GM19238 (cell line): ENCODE measurements at regions not wholly inside any gene's neighbourhood (a gene's known extent, or its start where the extent isn't known, plus 50 kb on each side); places are given as distances from the start of the nearest gene placed in this dataset.

ENCODE experiments used
- DNase-seq: peaks from one replicate; pipeline ENCODE4 v3.0.0; 2011; ENCODE audit warnings: low spot score; ENCODE audit not compliant: insufficient read length

DNA sequence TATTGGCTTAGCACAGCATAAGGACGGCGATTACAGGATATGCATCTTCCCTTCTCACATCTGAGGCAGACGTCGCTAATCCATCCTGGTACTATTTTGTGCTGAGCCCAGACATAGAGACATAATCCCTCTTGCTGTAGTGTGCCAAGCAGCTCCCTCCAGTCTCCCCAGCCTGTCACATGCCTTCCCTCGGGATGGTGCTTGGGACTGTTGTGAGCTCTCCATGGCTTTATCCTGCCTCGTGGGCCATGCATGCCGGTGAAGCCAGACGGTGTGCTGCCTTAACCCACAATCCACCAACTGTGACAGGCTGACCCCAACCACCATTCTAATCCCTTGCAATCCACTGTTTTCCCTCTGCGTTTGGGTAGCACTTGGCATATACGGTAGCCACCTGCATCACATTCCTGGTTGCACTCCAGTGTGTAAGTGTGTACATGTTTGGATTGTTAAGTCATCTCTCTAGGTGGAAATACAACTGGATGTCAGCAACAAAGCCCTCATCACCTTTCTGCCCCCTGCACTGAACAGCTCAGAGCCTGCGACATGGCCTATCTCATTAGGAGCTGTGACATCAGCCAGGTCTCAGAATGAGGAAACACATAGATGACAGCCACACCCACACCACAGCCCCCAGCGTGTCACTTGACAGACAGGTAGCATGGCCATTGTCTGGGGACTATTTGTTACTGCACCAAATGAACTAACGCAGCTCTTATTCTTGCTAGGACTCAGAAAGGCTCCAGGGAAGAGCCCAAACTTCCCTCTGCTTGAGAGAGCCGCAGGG, 374.8 kb upstream of the CDH4 start:
- no peak for DNase-seq

DNA sequence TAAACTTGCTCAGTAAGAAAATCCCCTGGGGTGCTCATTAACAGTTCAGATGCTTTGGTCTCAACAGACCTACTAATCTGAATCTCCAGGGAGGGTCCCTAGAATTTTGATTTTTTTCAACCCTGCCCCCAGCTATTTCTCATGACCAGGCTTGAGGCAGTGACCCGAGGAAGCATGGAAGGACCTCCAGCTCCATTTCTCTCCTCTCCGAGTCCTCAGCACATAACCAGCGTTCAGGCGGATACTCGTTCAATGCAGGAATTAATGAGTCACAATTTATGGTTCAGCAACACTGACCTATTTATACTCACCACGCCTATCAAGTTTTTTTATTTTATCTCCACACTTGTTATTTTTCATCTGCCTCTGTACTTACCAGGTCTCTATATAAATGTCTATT, 369.2 kb upstream of the CDH4 start:
- DNase-seq: no peak

DNA sequence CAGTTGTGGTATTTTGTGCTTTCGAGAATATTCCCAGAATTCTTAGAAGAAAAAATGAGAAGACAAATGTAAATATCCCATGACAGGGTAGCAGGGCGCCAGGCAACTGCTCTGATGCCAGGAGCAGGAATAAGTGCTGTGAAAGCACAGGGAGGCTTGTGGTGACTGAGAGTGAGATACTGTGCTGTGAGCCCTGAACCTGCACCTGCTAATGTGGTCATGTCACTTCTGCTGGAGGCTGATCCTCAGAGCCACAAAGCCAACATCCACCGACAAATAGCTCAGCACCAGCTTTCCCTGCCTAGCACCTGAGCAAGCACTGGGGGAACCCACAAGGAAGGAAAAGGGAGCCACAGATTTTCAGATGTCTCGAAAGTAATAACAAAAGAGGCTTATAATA, 368.6 kb upstream of the CDH4 start:
- DNase-seq: no peak

DNA sequence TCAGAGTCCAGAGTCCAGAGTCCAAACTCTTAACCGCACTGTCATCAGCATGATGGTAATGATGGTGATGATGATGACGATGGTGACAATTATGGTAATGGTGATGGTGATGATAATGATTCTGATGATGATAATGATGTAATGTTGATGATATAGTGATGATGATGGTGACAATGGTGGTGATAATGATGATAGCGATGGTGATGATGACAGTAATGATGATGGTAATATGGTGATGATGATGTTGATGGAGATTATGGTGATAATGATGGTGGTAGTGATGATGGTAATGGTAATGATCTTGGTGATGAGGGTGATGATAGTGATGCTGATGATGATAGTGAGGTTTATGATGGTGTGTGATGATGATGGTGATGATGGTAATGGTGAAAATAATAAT, 367.8 kb upstream of the CDH4 start:
- DNase-seq: no peak

DNA sequence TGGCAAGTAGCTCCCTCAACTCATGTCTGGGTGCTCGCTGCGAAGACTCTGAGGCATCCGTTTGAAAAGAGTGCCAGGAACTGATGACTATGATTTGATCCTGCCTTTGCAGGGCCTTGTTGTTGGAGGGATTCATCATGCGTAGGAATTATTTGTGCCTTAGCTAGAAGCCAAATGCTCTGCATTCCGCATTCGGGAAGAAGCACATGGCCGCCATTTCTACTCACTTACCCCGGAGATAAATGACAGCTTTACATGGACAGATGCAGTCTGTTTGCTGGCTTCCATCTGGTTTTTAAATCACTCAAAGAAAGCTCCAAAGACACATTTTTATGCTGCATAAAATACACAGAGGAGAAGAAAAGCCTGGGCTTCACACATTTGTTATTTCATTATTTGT, 363.3 kb upstream of the CDH4 start:
- DNase-seq: no peak

DNA sequence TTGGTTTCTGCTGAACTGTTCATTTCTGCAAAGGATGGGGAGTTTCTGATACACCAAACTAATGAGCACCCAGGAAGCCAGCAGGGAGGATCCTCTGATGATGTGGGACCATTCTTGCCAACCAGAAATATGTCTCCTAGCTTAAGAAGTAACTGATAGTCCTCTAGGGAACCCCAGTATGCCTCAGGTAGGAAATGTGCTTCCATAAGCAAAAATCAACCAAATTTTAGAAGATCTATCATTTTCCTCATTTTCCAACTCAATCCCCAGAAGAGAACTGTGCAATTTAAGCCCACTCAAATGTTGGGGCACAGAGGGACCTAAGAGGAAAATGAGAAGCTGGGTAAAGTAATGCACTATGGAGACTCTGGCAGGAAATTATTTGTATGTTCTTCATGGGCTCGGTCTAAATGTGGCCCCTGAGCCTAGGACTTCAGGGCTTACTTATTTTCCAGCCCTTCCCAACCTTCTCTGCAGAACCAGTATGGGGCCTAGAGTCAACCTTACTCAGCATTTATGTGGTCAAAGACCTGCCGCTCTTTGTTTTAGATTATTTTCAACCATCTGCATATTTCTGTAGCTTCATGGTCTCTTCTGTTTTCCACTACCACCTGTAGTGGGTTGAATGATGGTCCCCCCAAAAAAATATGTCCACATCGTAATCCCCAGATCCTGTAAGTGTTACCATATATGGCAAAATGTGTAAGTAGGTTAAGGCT, 359.8 kb upstream of the CDH4 start:
- no peak for DNase-seq

DNA sequence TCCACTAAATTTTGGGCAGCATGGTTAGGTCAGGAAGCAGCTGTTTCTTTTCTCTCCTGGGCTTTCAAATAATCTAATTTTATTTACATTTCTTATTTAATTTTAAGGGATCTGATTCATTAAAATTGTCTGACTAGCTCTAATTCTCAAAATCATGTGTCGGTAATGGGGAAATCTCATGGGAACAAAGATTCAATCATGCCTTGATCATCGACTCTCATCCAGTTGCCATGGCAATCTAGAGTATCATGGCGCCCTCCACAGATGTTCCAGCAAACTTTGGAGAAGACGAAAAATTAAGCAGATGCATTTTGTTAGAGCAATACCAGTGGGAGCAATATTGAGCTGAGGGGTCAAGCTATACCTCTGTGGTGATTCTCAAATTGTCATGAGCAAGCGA, 358.0 kb upstream of the CDH4 start:
- DNase-seq: no peak

DNA sequence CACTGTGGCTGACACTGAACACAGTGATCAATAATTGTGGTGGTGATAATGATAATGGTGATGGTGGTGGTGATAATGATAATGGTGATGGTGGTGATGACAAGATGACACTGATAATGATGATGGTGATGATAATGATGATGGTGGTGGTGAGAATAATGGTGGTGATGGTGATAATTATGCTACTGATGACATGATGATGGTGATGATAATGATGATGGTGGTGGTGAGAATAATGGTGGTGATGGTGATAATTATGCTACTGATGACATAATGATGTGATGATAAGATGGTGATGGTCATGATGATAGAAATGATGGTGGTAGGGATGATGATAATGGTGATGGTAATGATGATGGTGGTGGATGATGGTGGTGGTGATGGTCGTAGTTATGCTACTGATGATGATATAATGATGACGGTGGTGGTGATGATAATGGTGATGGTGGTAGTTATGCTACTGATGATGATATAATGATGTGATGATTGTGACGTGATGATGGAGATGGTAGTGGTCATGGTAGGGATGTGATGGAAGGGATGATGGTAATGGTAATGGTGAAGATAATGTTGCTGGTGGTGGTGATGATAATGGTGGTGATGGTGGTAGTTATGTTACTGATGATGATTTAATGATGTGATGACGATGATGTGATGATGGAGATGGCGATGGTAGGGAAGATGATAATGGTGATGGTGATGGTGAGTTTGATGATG, 356.5 kb upstream of the CDH4 start:
- no peak for DNase-seq

DNA sequence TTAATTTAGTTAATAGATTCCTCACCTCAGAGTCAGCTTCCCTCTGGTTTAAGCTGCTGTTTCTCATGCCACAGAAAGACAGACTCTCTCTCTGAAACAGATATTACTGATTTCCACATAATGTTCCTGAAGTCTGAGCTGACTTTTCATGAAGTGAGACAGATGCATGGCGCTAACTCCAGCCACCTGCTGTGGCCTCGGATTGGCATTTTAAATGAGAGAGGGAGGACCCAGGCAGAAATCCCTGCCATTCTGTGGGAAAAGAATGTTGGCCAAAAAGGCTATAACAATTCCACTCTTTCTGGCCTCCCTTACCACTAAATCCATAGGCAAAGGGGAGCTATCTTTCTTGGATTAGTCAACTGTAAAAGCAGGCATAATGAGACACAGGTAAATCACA, 354.1 kb upstream of the CDH4 start:
- no peak for DNase-seq

DNA sequence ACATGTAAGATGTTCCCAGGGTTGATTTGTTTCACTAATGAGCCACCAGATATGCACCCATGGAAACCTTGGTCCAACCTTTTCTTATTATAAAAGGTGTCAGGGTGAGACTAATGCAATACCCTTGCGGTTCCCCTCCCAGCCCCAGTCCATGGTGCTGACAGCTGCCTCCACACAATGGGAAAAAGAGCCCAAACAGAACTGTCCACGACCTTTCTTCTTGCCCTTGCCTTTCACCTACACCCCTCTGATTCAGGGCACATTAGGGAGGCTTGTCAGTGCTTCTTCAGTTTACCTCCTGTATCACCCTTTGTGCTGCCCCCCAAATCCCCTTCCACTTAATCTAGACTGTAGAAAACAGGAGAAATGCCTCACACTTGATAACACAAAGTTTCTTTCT, 352.7 kb upstream of the CDH4 start:
- DNase-seq: no peak

DNA sequence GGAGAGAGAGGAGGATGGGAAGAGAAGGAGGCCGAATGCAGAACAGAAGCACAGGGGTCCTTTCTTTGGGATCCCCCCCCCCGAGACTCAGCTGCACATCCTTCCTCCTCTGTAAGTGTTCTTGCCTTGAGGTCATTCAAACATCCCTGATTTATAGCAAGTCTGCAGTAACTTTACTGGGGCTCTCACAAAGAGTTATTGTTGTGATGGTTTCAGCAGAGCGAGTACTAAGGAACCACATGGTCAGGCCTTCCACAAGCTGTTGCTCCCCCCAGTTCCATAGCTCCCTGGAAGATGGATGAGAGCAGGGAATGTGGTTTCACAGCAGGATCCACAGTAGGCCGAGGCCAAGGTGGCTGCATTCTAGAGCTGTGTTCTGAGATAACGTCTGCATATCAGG, 351.4 kb upstream of the CDH4 start:
- no peak for DNase-seq

DNA sequence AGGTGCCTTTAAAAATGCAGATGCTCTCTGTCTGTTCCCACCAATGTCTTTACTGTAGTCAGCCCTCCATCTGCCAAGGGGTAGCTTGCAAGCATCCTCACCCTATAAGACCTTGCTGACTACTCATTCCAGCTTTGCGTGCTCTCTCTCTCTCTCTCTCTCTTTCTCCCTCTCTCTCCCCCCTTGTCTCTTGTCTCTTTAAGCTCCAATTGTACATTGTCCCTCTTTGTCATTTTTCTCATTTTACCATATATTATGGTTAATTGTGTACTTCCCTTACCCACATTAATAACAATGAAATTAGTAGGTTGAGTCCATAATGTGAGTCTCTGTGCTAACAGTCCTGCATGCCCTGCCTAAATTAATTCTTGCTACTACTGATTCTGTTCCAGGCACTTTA, 350.2 kb upstream of the CDH4 start:
- DNase-seq: no peak

DNA sequence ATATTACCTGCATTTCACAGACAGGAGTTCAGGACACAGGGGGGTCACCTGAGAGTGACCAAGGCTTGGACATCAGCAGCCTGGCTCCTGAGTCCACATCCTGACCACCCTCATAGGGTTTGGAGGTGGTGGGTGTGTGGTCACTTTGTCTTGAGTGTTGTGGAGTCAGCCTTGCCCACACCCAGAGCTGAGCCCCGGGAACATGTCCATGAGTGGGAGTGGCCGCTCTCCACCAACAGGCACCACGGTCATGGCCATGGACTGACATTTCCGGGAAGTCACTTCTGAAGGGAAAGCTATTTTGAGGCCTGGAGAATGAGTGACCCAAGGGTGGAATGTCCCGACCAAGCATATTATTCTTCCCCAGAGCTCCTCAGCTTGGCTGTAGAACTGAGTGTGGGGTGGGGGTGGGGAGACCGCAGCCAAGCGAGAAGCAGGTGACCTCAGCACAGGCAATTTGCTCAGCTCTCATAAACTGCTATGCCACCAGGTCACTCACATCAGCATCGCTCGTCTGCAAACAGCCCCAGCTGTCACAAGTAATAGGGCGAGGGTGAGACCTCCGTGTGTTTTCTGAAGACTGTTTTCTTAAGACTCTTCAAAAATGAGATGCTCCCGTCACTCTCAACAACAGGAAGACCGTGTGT, 348.6 kb upstream of the CDH4 start:
- DNase-seq: no peak

DNA sequence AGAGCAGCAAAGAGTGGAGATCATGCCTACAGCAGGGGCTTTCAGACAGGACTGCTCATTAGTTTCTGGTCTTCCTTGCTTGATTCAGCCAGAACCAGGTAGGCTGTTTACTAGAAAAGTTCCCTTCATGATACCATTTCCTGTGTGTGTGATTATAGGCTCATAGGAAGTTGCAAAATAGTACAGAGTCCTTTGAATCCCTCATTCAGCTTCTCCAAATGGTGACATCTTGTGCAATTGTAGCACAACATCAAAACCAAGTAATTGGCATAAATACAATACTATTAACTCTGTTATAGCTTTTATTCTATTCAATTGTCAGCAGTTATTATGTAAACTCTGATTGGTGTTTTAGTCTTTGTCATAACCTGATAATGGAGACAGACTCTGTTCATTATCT, 347.3 kb upstream of the CDH4 start:
- DNase-seq: no peak

DNA sequence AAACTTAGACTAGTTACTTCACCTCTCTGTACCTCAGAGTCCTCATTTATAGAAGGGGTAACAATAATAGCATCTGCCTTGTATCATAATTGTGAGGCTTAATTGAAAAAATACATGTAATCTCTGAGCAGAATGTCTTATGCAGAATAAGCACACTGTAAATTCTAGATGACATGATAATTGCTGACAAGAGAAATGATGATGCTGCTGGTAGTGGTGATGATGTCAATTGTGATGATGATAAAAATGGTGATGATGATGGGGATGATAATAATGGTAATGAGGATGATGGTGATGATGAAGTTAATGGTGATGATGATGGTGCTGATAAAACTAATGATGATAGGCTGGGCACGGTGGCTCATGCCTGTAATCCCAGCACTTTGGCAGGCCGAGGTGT, 346.1 kb upstream of the CDH4 start:
- no peak for DNase-seq

DNA sequence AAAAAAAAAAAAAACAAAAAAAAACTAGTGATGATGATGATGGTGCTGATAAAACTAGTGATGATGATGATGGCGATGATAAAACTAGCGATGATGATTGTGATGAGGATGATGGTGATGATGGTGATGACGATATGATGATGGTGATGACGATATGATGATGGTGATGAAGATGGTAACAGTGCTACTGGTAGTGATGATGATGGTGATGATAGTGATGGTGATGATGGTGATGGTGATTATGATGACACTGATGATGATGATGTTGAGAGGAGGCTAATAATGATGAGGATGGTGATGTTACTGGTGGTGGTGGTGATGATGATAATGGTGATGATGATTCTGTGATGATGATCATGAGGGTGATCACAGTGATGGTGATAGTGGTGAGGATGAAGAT, 345.5 kb upstream of the CDH4 start:
- DNase-seq: no peak

DNA sequence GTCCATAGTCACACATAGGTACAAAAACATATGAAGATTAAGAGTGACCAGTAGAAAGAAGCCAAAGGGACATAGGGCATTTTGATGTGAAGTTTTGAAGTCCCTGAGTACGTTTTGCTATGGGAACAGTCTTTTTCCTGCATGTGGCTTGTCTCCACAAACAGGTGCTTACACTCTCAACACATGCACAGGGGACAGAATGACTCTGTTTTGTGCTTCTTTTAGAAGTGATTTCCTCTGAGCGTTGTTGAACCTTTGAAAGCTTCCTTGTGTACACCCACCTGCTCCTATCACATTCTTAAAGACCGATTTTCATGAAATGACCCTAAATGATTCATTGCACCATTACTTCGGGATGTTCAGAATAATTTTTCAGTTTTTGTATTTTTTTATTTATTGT, 338.8 kb upstream of the CDH4 start:
- no peak for DNase-seq

DNA sequence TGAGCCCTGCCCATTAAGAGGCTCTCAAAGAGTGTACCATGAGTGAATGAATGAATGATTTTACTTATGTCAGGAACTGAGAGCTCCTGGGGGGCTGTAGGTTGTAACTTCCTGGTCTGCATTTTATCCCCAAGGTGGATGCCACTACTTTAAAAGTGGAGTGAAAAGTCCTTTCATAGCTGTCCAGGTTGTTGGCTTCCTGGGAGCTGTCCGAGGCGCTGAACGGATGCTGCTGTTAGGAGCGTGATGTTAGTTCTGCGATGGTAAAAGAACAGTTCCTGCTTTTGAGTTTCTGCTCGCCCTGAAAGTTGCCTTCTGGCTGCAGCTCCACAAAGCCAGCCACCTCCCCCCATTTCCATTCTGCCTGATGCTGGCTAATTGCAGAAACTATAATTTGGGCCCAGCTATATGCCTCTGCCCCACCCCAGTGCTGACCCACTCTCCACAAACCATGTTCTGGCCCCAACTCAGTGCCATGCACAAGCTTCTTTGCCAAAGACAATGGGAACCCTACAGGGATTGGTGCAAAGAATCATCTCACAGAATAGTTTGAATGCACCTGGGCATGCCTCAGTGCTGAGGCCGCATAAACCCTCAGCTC, 330.9 kb upstream of the CDH4 start:
- DNase-seq: no peak

DNA sequence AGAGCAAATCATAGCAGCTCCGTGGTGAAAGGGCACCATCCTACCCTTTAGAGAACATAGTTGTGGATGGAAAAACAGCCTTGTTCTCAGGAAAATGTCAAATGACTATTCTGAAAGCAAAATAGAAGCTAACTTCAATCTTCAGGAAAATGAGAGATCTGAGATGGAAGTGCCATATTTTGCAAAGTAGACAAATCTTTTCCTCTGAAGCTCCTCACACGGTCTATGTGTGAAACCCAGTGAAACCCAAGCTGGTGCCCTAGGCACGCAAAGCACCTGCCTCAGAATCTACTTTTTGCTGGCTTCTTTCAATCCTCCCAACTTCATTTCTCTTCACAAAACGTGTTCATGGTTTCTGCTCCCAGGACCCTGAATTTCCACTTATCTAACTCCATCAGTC, 325.2 kb upstream of the CDH4 start:
- no peak for DNase-seq

DNA sequence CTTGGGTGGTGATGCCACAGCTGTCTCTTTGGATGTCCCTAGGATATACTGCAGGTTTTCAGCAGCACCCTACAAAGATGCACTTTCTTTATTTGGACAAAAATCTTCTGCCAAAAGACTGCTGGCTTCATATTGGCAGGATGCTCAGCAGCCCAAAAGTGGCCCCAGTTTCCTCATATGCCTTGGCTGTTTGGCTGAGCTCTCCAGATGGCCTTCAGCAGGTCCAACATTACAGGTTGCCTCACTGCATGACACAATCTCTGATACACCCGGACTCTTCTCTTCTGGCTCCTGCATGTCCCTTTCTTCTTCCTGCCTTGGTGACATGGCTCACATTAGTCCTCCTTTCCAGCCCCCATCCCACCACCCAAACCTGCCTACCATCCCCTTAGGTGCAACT, 323.7 kb upstream of the CDH4 start:
- DNase-seq: no peak

DNA sequence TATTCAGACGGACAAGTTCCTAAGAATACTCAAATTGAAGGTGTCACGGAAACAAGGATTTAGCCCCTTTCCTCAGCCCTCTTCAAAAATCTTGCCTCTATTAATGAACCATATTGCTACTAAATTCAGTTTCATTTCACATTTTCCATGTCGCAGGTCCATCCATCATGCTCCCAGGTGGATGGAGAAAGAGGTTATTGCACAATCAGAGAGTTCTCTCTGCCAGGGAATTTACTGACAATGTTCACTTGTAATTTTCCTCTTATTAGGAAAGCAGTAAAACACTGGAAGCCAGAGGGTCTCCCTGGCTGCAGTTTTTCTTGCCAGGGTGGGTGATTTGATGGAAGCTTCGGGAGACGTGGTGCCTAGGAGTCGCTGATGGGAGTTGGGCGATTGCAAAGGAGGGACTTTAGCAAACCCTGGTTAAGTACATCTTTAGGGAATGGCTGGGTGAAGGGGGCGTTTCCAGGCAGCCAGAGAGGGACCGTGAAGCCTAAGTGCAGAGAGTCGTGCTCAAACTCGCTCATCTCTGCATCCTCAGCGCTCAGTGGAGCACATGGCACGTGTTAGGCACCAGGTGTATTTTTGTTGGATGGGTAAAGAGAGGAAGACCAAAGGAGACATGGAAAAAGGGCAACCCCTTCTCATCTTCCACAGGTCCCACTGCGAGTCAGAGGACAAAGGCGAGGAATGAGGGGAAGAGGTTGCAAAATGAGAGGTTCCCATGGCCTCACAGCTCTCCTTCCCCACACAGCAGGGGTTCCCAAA, 321.9 kb upstream of the CDH4 start:
- no peak for DNase-seq
